Cardiac fibroblast (primary cell): ENCODE measurements at regions not wholly inside any gene's neighbourhood (a gene's known extent, or its start where the extent isn't known, plus 50 kb on each side); places are given as distances from the start of the nearest gene placed in this dataset.

Experiments used
- DNase-seq, 2 donors: peaks; one replicate each; pipeline versions ENCODE4 v3.0.0 to v3.0.0-alpha.2; 2010; ENCODE audit warnings: low read depth in 2 of 2
- H3K4me3 ChIP-seq, 2 donors: replicated peaks in 1 of 2; 1 replicate in 1 of 2; 2 replicates in 1 of 2; pipeline ENCODE4 v1.5.1; 2011; ENCODE audit warnings: low read depth in 2 of 2, low read length in 2 of 2, mild to moderate bottlenecking in 2 of 2, moderate library complexity in 1 of 2
- CTCF ChIP-seq: IDR thresholded peaks from one replicate; pipeline ENCODE4 v1.5.1; 2011; ENCODE audit warnings: low read depth, mild to moderate bottlenecking, low read length, inconsistent platforms

- DNase-seq, result no peak
- no peak overlapping the region for H3K4me3 ChIP-seq
- no peak for TF ChIP-seq CTCF
These were observed 76.8 kb upstream of the THUMPD2 start for GRCh38 chr2:39855856-39856255.

GRCh38 chr2:39854771-39855170 lies 75.7 kb upstream of the THUMPD2 start:
- no peak for TF ChIP-seq CTCF
- no peak overlapping the region for H3K4me3 ChIP-seq
- DNase-seq, result no peak

- DNase-seq, result no peak
- TF ChIP-seq CTCF, result no peak
- H3K4me3 ChIP-seq, result no peak overlapping the region
These were observed 73.8 kb upstream of the THUMPD2 start for GRCh38 chr2:39852831-39853230.

GRCh38 chr2:39851651-39852110 lies 72.6 kb upstream of the THUMPD2 start:
- DNase-seq, result peak; percentile 39 to 42
- H3K4me3 ChIP-seq, result no peak overlapping the region
- TF ChIP-seq CTCF, result peak; percentile 16

GRCh38 chr2:39851251-39851650 lies 72.2 kb upstream of the THUMPD2 start:
- H3K4me3 ChIP-seq, result no peak overlapping the region
- no peak for DNase-seq
- TF ChIP-seq CTCF, result no peak

- DNase-seq, result no peak
- H3K4me3 ChIP-seq, result no peak overlapping the region
- TF ChIP-seq CTCF, result no peak
These were observed 71.0 kb upstream of the THUMPD2 start for GRCh38 chr2:39849982-39850526.

GRCh38 chr2:39849064-39849463 lies 70.0 kb upstream of the THUMPD2 start:
- H3K4me3 ChIP-seq, result no peak overlapping the region
- TF ChIP-seq CTCF, result no peak
- DNase-seq, result no peak
